ENCODE measurements at regions not wholly inside any gene's neighbourhood (a gene's known extent, or its start where the extent isn't known, plus 50 kb on each side); places are given as distances from the start of the nearest gene placed in this dataset.

- TF ChIP-seq TEAD4 (IDR thresholded peaks at IDR 0.05) = no peak
- no peak for TF ChIP-seq ZBTB7A (IDR thresholded peaks at IDR 0.05; ENCODE audit: low read depth)
- no peak for TF ChIP-seq EGR1 (IDR thresholded peaks at IDR 0.05)
- no peak for TF ChIP-seq YY1 (IDR thresholded peaks at IDR 0.05; ENCODE audit: low read depth)
- TF ChIP-seq USF1 (IDR thresholded peaks at IDR 0.05) = no peak
- TF ChIP-seq RAD21 (IDR thresholded peaks at IDR 0.05; ENCODE audit: low read depth) = no peak
- TF ChIP-seq FOXM1 (IDR thresholded peaks at IDR 0.05; ENCODE audit: borderline replicate concordance, low read depth) = no peak
- TF ChIP-seq REST (IDR thresholded peaks at IDR 0.05; ENCODE audit: low read depth) = no peak
- no peak for TF ChIP-seq TAF1 (IDR thresholded peaks at IDR 0.05; ENCODE audit: low read depth)
- no peak for TF ChIP-seq CEBPB (IDR thresholded peaks at IDR 0.05)
- TF ChIP-seq CREB1 (IDR thresholded peaks at IDR 0.05; ENCODE audit: low read depth) = no peak
- TF ChIP-seq TCF12 (IDR thresholded peaks at IDR 0.05; ENCODE audit: low read depth) = no peak
- no peak for TF ChIP-seq NFIC (IDR thresholded peaks at IDR 0.05)
- TF ChIP-seq MAX (IDR thresholded peaks at IDR 0.05) = no peak
- no peak for TF ChIP-seq EP300 (IDR thresholded peaks at IDR 0.05; ENCODE audit: borderline replicate concordance)
These were observed 432.9 kb downstream of the GATA3 start for GRCh38 chr10:8487346-8487745.

- TF ChIP-seq TEAD4 (IDR thresholded peaks at IDR 0.05) = no peak
- TF ChIP-seq EGR1 (IDR thresholded peaks at IDR 0.05) = no peak
- no peak for TF ChIP-seq EP300 (IDR thresholded peaks at IDR 0.05; ENCODE audit: borderline replicate concordance)
These were observed 434.7 kb downstream of the GATA3 start for GRCh38 chr10:8489232-8489631.

GRCh38 chr10:8489823-8490222 is 435.3 kb downstream of the GATA3 start:
- TF ChIP-seq USF1 (IDR thresholded peaks at IDR 0.05) (no peak), TCF12 (IDR thresholded peaks at IDR 0.05; ENCODE audit: low read depth) (no peak), EP300 (IDR thresholded peaks at IDR 0.05; ENCODE audit: borderline replicate concordance) (no peak), REST (IDR thresholded peaks at IDR 0.05; ENCODE audit: low read depth) (no peak), TAF1 (IDR thresholded peaks at IDR 0.05; ENCODE audit: low read depth) (no peak), MAX (IDR thresholded peaks at IDR 0.05) (no peak), CREB1 (IDR thresholded peaks at IDR 0.05; ENCODE audit: low read depth) (no peak), EGR1 (IDR thresholded peaks at IDR 0.05) (no peak), RAD21 (IDR thresholded peaks at IDR 0.05; ENCODE audit: low read depth) (no peak), FOXM1 (IDR thresholded peaks at IDR 0.05; ENCODE audit: borderline replicate concordance, low read depth) (no peak), ZBTB7A (IDR thresholded peaks at IDR 0.05; ENCODE audit: low read depth) (no peak), NFIC (IDR thresholded peaks at IDR 0.05) (no peak)

- TF ChIP-seq REST (IDR thresholded peaks at IDR 0.05; ENCODE audit: low read depth) (no peak), YY1 (IDR thresholded peaks at IDR 0.05; ENCODE audit: low read depth) (no peak), USF1 (IDR thresholded peaks at IDR 0.05) (no peak), TEAD4 (IDR thresholded peaks at IDR 0.05) (no peak), RAD21 (IDR thresholded peaks at IDR 0.05; ENCODE audit: low read depth) (no peak), TAF1 (IDR thresholded peaks at IDR 0.05; ENCODE audit: low read depth) (no peak), CEBPB (IDR thresholded peaks at IDR 0.05) (no peak), EP300 (IDR thresholded peaks at IDR 0.05; ENCODE audit: borderline replicate concordance) (no peak), EGR1 (IDR thresholded peaks at IDR 0.05) (no peak), ZBTB7A (IDR thresholded peaks at IDR 0.05; ENCODE audit: low read depth) (no peak)
These were observed 443.8 kb downstream of the GATA3 start for GRCh38 chr10:8498290-8498689.
